Smooth muscle cell (in vitro differentiated cells): ENCODE measurements at regions not wholly inside any gene's neighbourhood (a gene's known extent, or its start where the extent isn't known, plus 50 kb on each side); places are given as distances from the start of the nearest gene placed in this dataset.

ENCODE experiments used
- DNase-seq: peaks from one replicate; lab custom pipeline; 2025; ENCODE audit not compliant: unreplicated experiment; lab: John Stamatoyannopoulos, UW
- H2AFZ ChIP-seq: fragments of 200-600 bp; sonication (generic); 2 replicates; pipeline ENCODE4 v1.6.0; 2016; ENCODE audit warnings: antibody characterized with exemption, low read depth, mild to moderate bottlenecking
- H3F3A ChIP-seq: fragments of 200-600 bp; sonication (generic); 2 replicates; pipeline ENCODE4 v1.6.0; 2017; ENCODE audit warnings: antibody characterized with exemption, low read depth
- H3K27ac ChIP-seq: fragments of 200-600 bp; sonication (generic); 2 replicates; pipeline ENCODE4 v1.5.1; 2016; ENCODE audit warnings: low read depth, mild to moderate bottlenecking
- H3K27me3 ChIP-seq: fragments of 200-600 bp; sonication (generic); 2 replicates; pipeline ENCODE4 v1.6.1; 2016; ENCODE audit warnings: low read depth, mild to moderate bottlenecking
- H3K36me3 ChIP-seq: fragments of 200-600 bp; sonication (generic); 2 replicates; pipeline ENCODE4 v1.5.1; 2016; ENCODE audit warnings: low read depth
- H3K4me1 ChIP-seq: fragments of 200-600 bp; sonication (generic); 2 replicates; pipeline ENCODE4 v1.5.1; 2016; ENCODE audit warnings: low read depth
- H3K4me2 ChIP-seq: fragments of 200-600 bp; sonication (generic); 2 replicates; pipeline ENCODE4 v1.6.0; 2016; ENCODE audit warnings: mild to moderate bottlenecking
- H3K4me3 ChIP-seq: fragments of 200-600 bp; sonication (generic); 2 replicates; pipeline ENCODE4 v1.5.1; 2016; ENCODE audit warnings: mild to moderate bottlenecking
- H3K79me2 ChIP-seq: fragments of 200-600 bp; sonication (generic); 2 replicates; pipeline ENCODE4 v1.6.0; 2016; ENCODE audit warnings: low read depth, mild to moderate bottlenecking
- H3K9ac ChIP-seq: fragments of 200-600 bp; sonication (generic); 2 replicates; pipeline ENCODE4 v1.6.0; 2016; ENCODE audit warnings: low read depth
- H3K9me3 ChIP-seq: fragments of 200-600 bp; sonication (generic); replicated peaks from 2 replicates; pipeline ENCODE4 v1.5.1; 2016; ENCODE audit warnings: low read depth
- H4K20me1 ChIP-seq: fragments of 200-600 bp; sonication (generic); 2 replicates; pipeline ENCODE4 v1.6.0; 2016; ENCODE audit warnings: low read depth
- CTCF ChIP-seq: fragments of 200-600 bp; sonication (generic); IDR thresholded peaks from 2 replicates; pipeline ENCODE4 v1.5.1; 2017; ENCODE audit warnings: borderline replicate concordance, mild to moderate bottlenecking, antibody characterized with exemption; ENCODE audit not compliant: insufficient read depth, poor library complexity, severe bottlenecking
- WGBS: methylation state at CpG from one replicate; pipeline ENCODE4 v1.1.7; 2016; ENCODE audit warnings: low lambda C conversion rate; 5-methylcytosine and 5-hydroxymethylcytosine counted together

- H3K36me3 ChIP-seq = no peaks in the 10 kb centered on the region
- H2AFZ ChIP-seq = no peak overlapping the region
- H3K4me2 ChIP-seq = no peak overlapping the region
- no peak overlapping the region for H3K9ac ChIP-seq
- H3K27me3 ChIP-seq = peaks cover 36% of the 10 kb centered on the region
- H4K20me1 ChIP-seq = no peaks in the 10 kb centered on the region
- no peak for TF ChIP-seq CTCF
- H3K4me3 ChIP-seq = no peak overlapping the region
- no peaks in the 10 kb centered on the region for H3K79me2 ChIP-seq
- no peak for DNase-seq
- peaks cover 16% of the 10 kb centered on the region for H3K4me1 ChIP-seq
- 63% methylated on average over 4 of the region's 4 CpGs for WGBS
- no peak overlapping the region for H3K27ac ChIP-seq
- H3K9me3 ChIP-seq = no peaks in the 10 kb centered on the region
- no peaks in the 10 kb centered on the region for H3F3A ChIP-seq
Observed at GRCh38 chr14:56860441-56860840, 50.2 kb upstream of the OTX2 start.
